GM12878 (cell line): ENCODE measurements at regions not wholly inside any gene's neighbourhood (a gene's known extent, or its start where the extent isn't known, plus 50 kb on each side); places are given as distances from the start of the nearest gene placed in this dataset.

ENCODE experiments used
- ATAC-seq: fragments of 200-7000 bp; cut with Tn5 transposase; 3 replicates; pipeline ENCODE4 v1.9.1; 2020; ENCODE audit warnings: mild to moderate bottlenecking, moderate library complexity
- BruUV-seq: library from RNA; stranded (reverse); fragments of 400-500 nt; replicated peaks from 2 replicates; lab custom pipeline; 2021; lab: Mats Ljungman, UMichigan
- CTCF ChIA-PET: fragments of 300-600 bp; sonication (Branson Sonifier 250); formaldehyde crosslinking; extraction: SDS; loops from one replicate; lab custom pipeline; 2021; ENCODE audit warnings: inconsistent platforms; lab: Yijun Ruan, JAX
- POLR2A ChIA-PET: fragments of 350-600 bp; formaldehyde crosslinking; extraction: SDS; loops from one replicate; lab custom pipeline; 2021; ENCODE audit warnings: inconsistent platforms; lab: Charles Lee
- RAD21 ChIA-PET: fragments of 300-600 bp; sonication (Branson Sonifier 250); formaldehyde crosslinking; loops from one replicate; lab custom pipeline; 2023; ENCODE audit warnings: antibody characterized with exemption; ENCODE audit not compliant: unreplicated experiment; lab: Charles Lee
- SMC1A ChIA-PET: fragments of 300-600 bp; sonication (Branson Sonifier 250); formaldehyde crosslinking; loops from one replicate; lab custom pipeline; 2023; ENCODE audit not compliant: unreplicated experiment, uncharacterized antibody; lab: Charles Lee
- DNase-seq: peaks from one replicate; pipeline ENCODE4 v3.0.0-alpha.2; 2011; ENCODE audit warnings: low read depth, low spot score
- FAIRE-seq: peaks from 3 replicates; lab custom pipeline; 2011; peaks lifted over from hg19 to GRCh38; lab: Jason Lieb, UNC
- H2AFZ ChIP-seq: 2 replicates; pipeline ENCODE4 v1.6.0; 2011; ENCODE audit warnings: low read depth, low read length, control low read depth; ENCODE audit not compliant: control insufficient read depth
- H3K27ac ChIP-seq: 2 replicates; pipeline ENCODE4 v1.5.1; 2011; ENCODE audit warnings: control low read depth; ENCODE audit not compliant: control insufficient read depth, insufficient read depth
- H3K27me3 ChIP-seq, 2 experiments: replicated peaks in 1 of 2; 2 replicates each; pipeline versions ENCODE4 v1.6.0 to v1.6.1; 2011; ENCODE audit warnings: low read length in 1 of 2; ENCODE audit not compliant: control insufficient read depth in 2 of 2, insufficient read depth in 2 of 2
- H3K36me3 ChIP-seq, 2 experiments: 2 replicates each; pipeline ENCODE4 v1.5.1; 2011; ENCODE audit warnings: low read length in 1 of 2; ENCODE audit not compliant: control insufficient read depth in 2 of 2, insufficient read depth in 2 of 2
- H3K4me1 ChIP-seq: 2 replicates; pipeline ENCODE4 v1.6.1; 2011; ENCODE audit warnings: mild to moderate bottlenecking, low read length, moderate library complexity, mixed read lengths; ENCODE audit not compliant: control insufficient read depth, insufficient read depth
- H3K4me2 ChIP-seq: 2 replicates; pipeline ENCODE4 v1.6.0; 2011; ENCODE audit warnings: control low read depth; ENCODE audit not compliant: control insufficient read depth, insufficient read depth
- H3K4me3 ChIP-seq: fragments of 200-600 bp; sonication (generic); 2 replicates; pipeline ENCODE4 v1.5.1; 2016
- H3K79me2 ChIP-seq: 2 replicates; pipeline ENCODE4 v1.6.0; 2011; ENCODE audit warnings: low read length; ENCODE audit not compliant: control insufficient read depth, insufficient read depth
- H3K9ac ChIP-seq: 2 replicates; pipeline ENCODE4 v1.8.0; 2011; ENCODE audit warnings: low read length, control low read depth, mixed read lengths; ENCODE audit not compliant: control insufficient read depth, insufficient read depth
- H3K9me3 ChIP-seq: replicated peaks from 3 replicates; pipeline ENCODE4 v1.5.1; 2011; ENCODE audit warnings: mild to moderate bottlenecking, low read length; ENCODE audit not compliant: control insufficient read depth, insufficient read depth
- H4K20me1 ChIP-seq: 2 replicates; pipeline ENCODE4 v1.6.0; 2011; ENCODE audit not compliant: control insufficient read depth, insufficient read depth
- ATF2 ChIP-seq: IDR thresholded peaks from 2 replicates; pipeline ENCODE4 v1.6.1; 2012; ENCODE audit warnings: low read length, inconsistent platforms
- ATF7 ChIP-seq: fragments of 450-650 bp; IDR thresholded peaks from 2 replicates; pipeline ENCODE4 v1.6.1; 2016; ENCODE audit warnings: low read depth, mild to moderate bottlenecking
- BRCA1 ChIP-seq: IDR thresholded peaks from 2 replicates; pipeline ENCODE4 v1.6.1; 2011; ENCODE audit warnings: low read depth, low read length, improper control_type of control experiment
- CHD4 ChIP-seq: fragments of 200-600 bp; sonication (generic); IDR thresholded peaks from 2 replicates; pipeline ENCODE4 v1.6.1; 2016; ENCODE audit warnings: mild to moderate bottlenecking
- FOXM1 ChIP-seq: IDR thresholded peaks from 2 replicates; pipeline ENCODE4 v1.6.1; 2012; ENCODE audit warnings: low read depth, mild to moderate bottlenecking, inconsistent platforms, low read length, moderate library complexity
- NFYA ChIP-seq: IDR thresholded peaks from 2 replicates; pipeline ENCODE4 v1.6.1; 2011; ENCODE audit warnings: low read depth, mild to moderate bottlenecking, low read length, improper control_type of control experiment, borderline replicate concordance
- RAD51 ChIP-seq: fragments of 450-650 bp; IDR thresholded peaks from 2 replicates; pipeline ENCODE4 v1.6.1; 2016; ENCODE audit warnings: moderate library complexity, mild to moderate bottlenecking, inconsistent platforms
- RB1 ChIP-seq: fragments of 450-650 bp; formaldehyde crosslinking; IDR thresholded peaks from 2 replicates; pipeline ENCODE4 v1.6.1; 2017; ENCODE audit warnings: mild to moderate bottlenecking, borderline replicate concordance
- RBBP5 ChIP-seq: fragments of 200-600 bp; sonication (generic); conservative IDR thresholded peaks from 2 replicates; pipeline ENCODE4 v1.6.1; 2016
- SIN3A ChIP-seq: IDR thresholded peaks from 2 replicates; pipeline ENCODE4 v1.6.1; 2012; ENCODE audit warnings: low read depth, low read length, improper control_type of control experiment
- SMAD1 ChIP-seq: fragments of 450-650 bp; IDR thresholded peaks from 2 replicates; pipeline ENCODE4 v1.6.1; 2018; ENCODE audit warnings: mild to moderate bottlenecking, low read depth; ENCODE audit not compliant: partially characterized antibody
- SMC3 ChIP-seq: IDR thresholded peaks from 2 replicates; pipeline ENCODE4 v1.6.1; 2011; ENCODE audit warnings: low read length, improper control_type of control experiment, borderline replicate concordance
- STAT3 ChIP-seq: IDR thresholded peaks from 2 replicates; pipeline ENCODE4 v1.6.1; 2011; ENCODE audit warnings: low read depth, low read length, improper control_type of control experiment
- ZBTB11 ChIP-seq: fragments of 450-650 bp; formaldehyde crosslinking; IDR thresholded peaks from 2 replicates; pipeline ENCODE4 v1.5.0; 2022; ENCODE audit warnings: mild to moderate bottlenecking, missing genetic modification characterization
- ZBTB4 ChIP-seq: fragments of 450-650 bp; formaldehyde crosslinking; IDR thresholded peaks from 2 replicates; pipeline ENCODE4 v1.4.0; 2022; ENCODE audit warnings: mild to moderate bottlenecking, moderate library complexity
- WGBS: methylation state at CpG from one replicate; pipeline ENCODE4 v1.1.6; 2016; ENCODE audit warnings: low lambda C conversion rate; ENCODE audit not compliant: insufficient replicate concordance, insufficient coverage; ENCODE audit errors: missing lambda C conversion rate; 5-methylcytosine and 5-hydroxymethylcytosine counted together
- in situ Hi-C: fragments of 300-500 bp; cut with MboI; formaldehyde crosslinking; loops from 9 replicates; pipeline ENCODE4 v1.14.3; 2018; ENCODE audit warnings: mixed read lengths
- intact Hi-C: fragments of 100-400 bp; cut with micrococcal nuclease; formaldehyde crosslinking; loops from one replicate; pipeline ENCODE4 v1.14.2; 2022; ENCODE audit not compliant: unreplicated experiment

- Histone ChIP-seq H3K9me3 (no peaks in the 10 kb centered on the region), H3K4me2 (no peak overlapping the region), H4K20me1 (no peaks in the 10 kb centered on the region), H3K27ac (no peak overlapping the region), H3K9ac (no peak overlapping the region), H3K36me3 (no peaks in the 10 kb centered on the region), H3K27me3 (no peaks in the 10 kb centered on the region), H3K4me1 (no peaks in the 10 kb centered on the region), H3K4me3 (no peak overlapping the region), H3K79me2 (no peaks in the 10 kb centered on the region), H2AFZ (no peak overlapping the region)
- intact Hi-C loops (no loop called here), in situ Hi-C loops (no loop called here)
- DNase-seq, result no peak
- CTCF ChIA-PET, result interaction anchor here (1.5 kb wide), 1 partner anchor 13 kb away, joined by 3 read pairs; no protein-coding TSS in a partner anchor
- TF ChIP-seq STAT3 (no peak), SMAD1 (no peak), RB1 (no peak), FOXM1 (no peak), ZBTB4 (CRISPR knock-in tag) (no peak), RBBP5 (no peak), BRCA1 (no peak), CHD4 (no peak), NFYA (no peak), SIN3A (no peak), SMC3 (no peak), ZBTB11 (no peak), ATF7 (no peak), ATF2 (no peak), RAD51 (no peak)
- no peak; the same call in 2 of the 3 replicates for ATAC-seq
- 7% methylated on average over 2 of the region's 2 CpGs for WGBS
- SMC1A ChIA-PET, result interaction anchor here (1.1 kb wide), 1 partner anchor 812 kb away, joined by 3 read pairs; no protein-coding TSS in a partner anchor
- FAIRE-seq, result no peak
- POLR2A ChIA-PET, result no interaction called here
- BruUV-seq, result no TSS peak
- RAD21 ChIA-PET, result no interaction called here
These were observed 58.4 kb upstream of the NUDT12 start for GRCh38 chr5:103620851-103621547.
